ENCODE measurements at regions not wholly inside any gene's neighbourhood (a gene's known extent, or its start where the extent isn't known, plus 50 kb on each side); places are given as distances from the start of the nearest gene placed in this dataset.

DNA sequence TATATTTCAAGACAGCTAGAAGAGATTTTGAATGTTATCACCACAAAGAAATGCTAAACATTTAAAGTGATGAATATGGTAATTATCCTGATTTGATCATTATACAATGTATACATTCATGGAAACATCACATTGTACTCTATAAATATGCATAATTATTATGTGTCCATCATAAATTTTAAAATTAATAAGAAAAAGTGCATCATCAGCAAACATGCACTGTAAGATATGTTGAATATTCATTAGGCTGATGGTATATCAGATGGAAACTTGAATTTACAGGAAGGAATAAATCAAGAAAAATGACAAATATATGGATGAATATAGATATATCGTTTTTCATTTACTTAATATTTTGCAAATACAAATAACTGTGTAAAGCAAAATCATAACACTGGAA, 812.1 kb upstream of the INTU start:
- no peaks in the 10 kb centered on the region for H3K36me3 ChIP-seq
- H3K27me3 ChIP-seq, result no peaks in the 10 kb centered on the region
- intact Hi-C loops (cut with DNase I), result no loop called here
- DNase-seq, result no peak
- 92 to 97% (median 93%) methylated on average over 1 of the region's 1 CpG for WGBS, 3 donors
- TF ChIP-seq POLR2A (IDR thresholded peaks at IDR 0.05), result no peak
- TF ChIP-seq EP300 (IDR thresholded peaks at IDR 0.05), result no peak
- TF ChIP-seq, protein P1, sequence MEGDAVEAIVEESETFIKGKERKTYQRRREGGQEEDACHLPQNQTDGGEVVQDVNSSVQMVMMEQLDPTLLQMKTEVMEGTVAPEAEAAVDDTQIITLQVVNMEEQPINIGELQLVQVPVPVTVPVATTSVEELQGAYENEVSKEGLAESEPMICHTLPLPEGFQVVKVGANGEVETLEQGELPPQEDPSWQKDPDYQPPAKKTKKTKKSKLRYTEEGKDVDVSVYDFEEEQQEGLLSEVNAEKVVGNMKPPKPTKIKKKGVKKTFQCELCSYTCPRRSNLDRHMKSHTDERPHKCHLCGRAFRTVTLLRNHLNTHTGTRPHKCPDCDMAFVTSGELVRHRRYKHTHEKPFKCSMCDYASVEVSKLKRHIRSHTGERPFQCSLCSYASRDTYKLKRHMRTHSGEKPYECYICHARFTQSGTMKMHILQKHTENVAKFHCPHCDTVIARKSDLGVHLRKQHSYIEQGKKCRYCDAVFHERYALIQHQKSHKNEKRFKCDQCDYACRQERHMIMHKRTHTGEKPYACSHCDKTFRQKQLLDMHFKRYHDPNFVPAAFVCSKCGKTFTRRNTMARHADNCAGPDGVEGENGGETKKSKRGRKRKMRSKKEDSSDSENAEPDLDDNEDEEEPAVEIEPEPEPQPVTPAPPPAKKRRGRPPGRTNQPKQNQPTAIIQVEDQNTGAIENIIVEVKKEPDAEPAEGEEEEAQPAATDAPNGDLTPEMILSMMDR (IDR thresholded peaks at IDR 0.05), result no peak
- H3K4me1 ChIP-seq (ENCODE audit: insufficient read depth), result no peaks in the 10 kb centered on the region
- H3K9me3 ChIP-seq, result no peaks in the 10 kb centered on the region
- no peak overlapping the region for H3K27ac ChIP-seq
- H3K4me3 ChIP-seq, result no peak overlapping the region

DNA sequence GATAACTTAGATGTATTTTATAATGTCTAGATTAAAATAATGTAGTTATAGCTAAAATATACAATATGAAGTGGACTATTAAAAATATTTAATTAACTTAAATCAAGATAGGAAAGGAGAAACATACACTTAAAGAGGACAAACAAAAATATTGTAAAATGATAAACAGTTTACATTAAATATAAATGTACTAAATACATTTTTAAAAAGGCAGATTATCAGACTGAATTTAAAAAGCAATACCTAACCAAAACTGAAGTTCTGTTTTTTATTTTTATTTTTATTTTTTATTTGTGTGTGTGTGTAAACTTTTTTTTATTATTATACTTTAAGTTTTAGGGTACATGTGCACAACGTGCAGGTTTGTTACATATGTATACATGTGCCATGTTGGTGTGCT, 811.6 kb upstream of the INTU start:
- no peaks in the 10 kb centered on the region for H3K27me3 ChIP-seq
- H3K9me3 ChIP-seq, result no peaks in the 10 kb centered on the region
- TF ChIP-seq POLR2A (IDR thresholded peaks at IDR 0.05) (no peak), EP300 (IDR thresholded peaks at IDR 0.05) (no peak)
- TF ChIP-seq, protein P1 (IDR thresholded peaks at IDR 0.05), result no peak
- DNase-seq, result no peak
- intact Hi-C loops (cut with DNase I), result no loop called here
- 88 to 93% (median 91%) methylated on average over 1 of the region's 1 CpG for WGBS, 3 donors
- no peaks in the 10 kb centered on the region for H3K4me1 ChIP-seq (ENCODE audit: insufficient read depth)
- H3K4me3 ChIP-seq, result no peak overlapping the region
- no peak overlapping the region for H3K27ac ChIP-seq
- no peaks in the 10 kb centered on the region for H3K36me3 ChIP-seq

DNA sequence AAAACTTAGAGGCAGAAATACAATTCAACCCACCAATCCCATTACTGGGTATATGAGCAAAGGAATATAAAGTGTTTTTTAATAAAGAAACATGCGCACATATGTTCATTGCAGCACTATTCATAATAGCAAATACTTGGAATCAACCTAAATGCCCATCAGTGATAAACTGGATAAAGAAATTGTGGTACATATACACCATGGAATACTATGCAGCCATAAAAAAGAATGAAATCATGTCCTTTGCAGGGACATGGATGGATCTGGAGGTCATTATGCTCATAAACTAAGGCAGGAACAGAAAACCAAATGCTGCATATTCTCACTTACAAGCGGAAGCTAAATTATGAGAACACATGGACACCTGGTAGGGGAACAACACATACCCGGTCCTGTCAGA, 807.7 kb upstream of the INTU start:
- 59 to 95% (median 79%) methylated on average over 3 of the region's 3 CpGs for WGBS, 3 donors
- no peaks in the 10 kb centered on the region for H3K4me1 ChIP-seq (ENCODE audit: insufficient read depth)
- no peak for DNase-seq
- no peaks in the 10 kb centered on the region for H3K27me3 ChIP-seq
- TF ChIP-seq, protein P1 (IDR thresholded peaks at IDR 0.05), result no peak
- no peak for TF ChIP-seq POLR2A (IDR thresholded peaks at IDR 0.05)
- TF ChIP-seq EP300 (IDR thresholded peaks at IDR 0.05), result no peak
- no peaks in the 10 kb centered on the region for H3K9me3 ChIP-seq
- H3K4me3 ChIP-seq, result no peak overlapping the region
- intact Hi-C loops (cut with DNase I), result no loop called here
- H3K27ac ChIP-seq, result no peak overlapping the region
- no peaks in the 10 kb centered on the region for H3K36me3 ChIP-seq

DNA sequence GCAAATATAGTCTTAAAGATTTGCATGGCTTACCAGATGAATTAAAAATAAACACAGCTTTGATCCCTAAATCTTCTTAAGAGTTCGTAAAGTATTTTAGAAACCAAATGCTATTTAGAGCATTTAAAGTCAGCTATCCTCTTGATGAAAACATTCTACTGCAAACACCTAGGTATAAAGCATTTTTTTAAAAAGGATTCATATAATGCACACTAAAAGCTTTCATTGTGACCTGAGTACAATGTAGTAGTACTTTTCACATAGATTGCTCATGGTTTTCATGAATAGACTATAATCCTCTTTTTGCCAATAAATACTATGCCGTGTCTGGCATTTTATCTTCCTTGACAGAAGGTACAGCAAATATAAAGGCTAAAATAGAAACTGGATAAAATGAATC, 805.1 kb upstream of the INTU start:
- TF ChIP-seq POLR2A (IDR thresholded peaks at IDR 0.05), result no peak
- TF ChIP-seq, protein P1 (IDR thresholded peaks at IDR 0.05), result no peak
- no peak for TF ChIP-seq EP300 (IDR thresholded peaks at IDR 0.05)
- Histone ChIP-seq H3K27ac (no peak overlapping the region), H3K9me3 (peaks cover 0 to 3% of the 10 kb centered on the region in 2 donors), H3K4me3 (no peak overlapping the region), H3K27me3 (no peaks in the 10 kb centered on the region), H3K36me3 (no peaks in the 10 kb centered on the region), H3K4me1 (ENCODE audit: insufficient read depth) (no peaks in the 10 kb centered on the region)
- 87 to 92% (median 87%) methylated on average over 2 of the region's 2 CpGs for WGBS, 3 donors
- no peak for DNase-seq
- intact Hi-C loops (cut with DNase I), result no loop called here

DNA sequence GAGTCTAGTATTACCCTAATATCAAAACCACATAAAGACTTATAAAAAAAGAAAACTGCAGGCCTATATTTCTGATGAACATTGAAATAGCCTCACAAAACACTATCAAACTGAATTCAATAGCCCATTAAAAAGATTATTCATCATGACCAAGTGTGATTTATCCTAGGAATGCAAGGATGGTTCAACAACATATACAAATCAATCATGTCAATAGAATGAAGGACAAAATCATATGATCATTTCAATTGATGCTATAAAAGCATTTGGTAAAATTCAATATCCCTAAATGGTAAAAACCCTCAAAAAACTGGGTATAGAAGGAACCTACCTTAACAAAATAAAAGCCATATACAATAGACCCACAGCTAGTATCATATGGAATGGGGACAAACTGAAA, 797.9 kb upstream of the INTU start:
- Histone ChIP-seq H3K36me3 (no peaks in the 10 kb centered on the region), H3K4me1 (ENCODE audit: insufficient read depth) (no peaks in the 10 kb centered on the region), H3K4me3 (no peak overlapping the region), H3K27ac (no peak overlapping the region), H3K9me3 (peaks cover 0 to 3% of the 10 kb centered on the region in 2 donors), H3K27me3 (no peaks in the 10 kb centered on the region)
- DNase-seq, result no peak
- TF ChIP-seq EP300 (IDR thresholded peaks at IDR 0.05), result no peak
- no peak for TF ChIP-seq POLR2A (IDR thresholded peaks at IDR 0.05)
- TF ChIP-seq, protein P1 (IDR thresholded peaks at IDR 0.05), result no peak
- intact Hi-C loops (cut with DNase I), result no loop called here
